Loucy (cell line): ENCODE measurements at regions not wholly inside any gene's neighbourhood (a gene's known extent, or its start where the extent isn't known, plus 50 kb on each side); places are given as distances from the start of the nearest gene placed in this dataset.

Source experiments
- EZH2phosphoT487 ChIP-seq: fragments of 200-600 bp; IDR thresholded peaks from 2 replicates; pipeline ENCODE4 v1.6.1; 2018; ENCODE audit warnings: antibody characterized with exemption, mild to moderate bottlenecking, moderate library complexity, borderline replicate concordance
- TF ChIP-seq, protein P1 (sequence below): fragments of 200-600 bp; sonication (generic); conservative IDR thresholded peaks from 2 replicates; pipeline ENCODE4 v1.5.1; 2014; ENCODE audit warnings: mild to moderate bottlenecking, antibody characterized with exemption, low read length

DNA sequence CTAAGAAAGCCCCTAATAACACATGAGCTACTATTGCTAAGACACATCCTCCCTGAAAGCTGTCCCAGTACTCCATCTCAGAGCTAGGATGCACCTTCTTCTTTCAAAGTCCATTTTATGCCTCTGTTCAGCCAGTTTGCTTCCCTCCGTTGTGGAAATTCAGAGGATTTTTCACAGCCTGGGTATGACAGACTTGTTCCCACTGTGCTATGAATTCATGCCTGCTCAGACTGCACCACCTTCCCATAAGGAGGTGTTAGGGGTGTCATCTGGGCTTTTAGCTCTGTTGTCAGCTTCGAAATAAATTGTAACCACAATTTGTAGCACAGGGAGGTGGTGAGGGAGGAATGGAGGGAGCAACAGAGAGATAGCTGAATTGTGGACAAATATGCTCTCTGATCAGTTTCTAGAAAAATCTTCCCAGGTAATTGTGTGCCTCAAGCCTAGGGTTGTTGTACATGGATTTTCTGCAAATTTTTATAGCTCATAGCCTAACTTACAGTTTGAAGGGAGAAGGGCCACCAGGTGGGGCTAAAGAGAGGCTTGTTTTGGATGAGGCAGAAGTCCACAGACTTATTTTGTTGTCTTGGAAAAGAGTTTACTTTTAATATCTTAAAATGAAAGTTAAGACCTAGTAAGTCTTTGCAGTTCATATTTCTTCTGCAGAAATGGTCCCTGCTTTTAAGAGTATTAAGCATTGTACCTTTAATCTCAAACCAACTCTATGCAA lies 462.0 kb downstream of the PDCD6IP start:
- TF ChIP-seq, protein P1, sequence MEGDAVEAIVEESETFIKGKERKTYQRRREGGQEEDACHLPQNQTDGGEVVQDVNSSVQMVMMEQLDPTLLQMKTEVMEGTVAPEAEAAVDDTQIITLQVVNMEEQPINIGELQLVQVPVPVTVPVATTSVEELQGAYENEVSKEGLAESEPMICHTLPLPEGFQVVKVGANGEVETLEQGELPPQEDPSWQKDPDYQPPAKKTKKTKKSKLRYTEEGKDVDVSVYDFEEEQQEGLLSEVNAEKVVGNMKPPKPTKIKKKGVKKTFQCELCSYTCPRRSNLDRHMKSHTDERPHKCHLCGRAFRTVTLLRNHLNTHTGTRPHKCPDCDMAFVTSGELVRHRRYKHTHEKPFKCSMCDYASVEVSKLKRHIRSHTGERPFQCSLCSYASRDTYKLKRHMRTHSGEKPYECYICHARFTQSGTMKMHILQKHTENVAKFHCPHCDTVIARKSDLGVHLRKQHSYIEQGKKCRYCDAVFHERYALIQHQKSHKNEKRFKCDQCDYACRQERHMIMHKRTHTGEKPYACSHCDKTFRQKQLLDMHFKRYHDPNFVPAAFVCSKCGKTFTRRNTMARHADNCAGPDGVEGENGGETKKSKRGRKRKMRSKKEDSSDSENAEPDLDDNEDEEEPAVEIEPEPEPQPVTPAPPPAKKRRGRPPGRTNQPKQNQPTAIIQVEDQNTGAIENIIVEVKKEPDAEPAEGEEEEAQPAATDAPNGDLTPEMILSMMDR = peak; percentile 84
- no peak for TF ChIP-seq EZH2phosphoT487
